IMR-90 (cell line): ENCODE measurements at regions not wholly inside any gene's neighbourhood (a gene's known extent, or its start where the extent isn't known, plus 50 kb on each side); places are given as distances from the start of the nearest gene placed in this dataset.

Experiments used
- ATAC-seq: fragments of 200-7000 bp; cut with Tn5 transposase; 2 replicates; pipeline ENCODE4 v1.9.1; 2020; ENCODE audit warnings: low read depth, mild to moderate bottlenecking, moderate library complexity
- BruUV-seq: library from RNA; stranded (reverse); fragments of 400-500 nt; replicated peaks from 2 replicates; lab custom pipeline; 2021; lab: Mats Ljungman, UMichigan
- CTCF ChIA-PET: fragments of 300-600 bp; formaldehyde crosslinking; extraction: SDS; loops from one replicate; lab custom pipeline; 2021; ENCODE audit warnings: antibody characterized with exemption; lab: Yijun Ruan, JAX
- POLR2A ChIA-PET: fragments of 300-600 bp; sonication (Branson Sonifier 250); formaldehyde crosslinking; loops from one replicate; lab custom pipeline; 2022; ENCODE audit warnings: antibody characterized with exemption; ENCODE audit not compliant: unreplicated experiment; lab: Charles Lee
- DNase-seq: peaks from one replicate; pipeline ENCODE4 v3.0.0; 2013
- H2AFZ ChIP-seq: replicated peaks from 2 replicates; pipeline ENCODE3; 2013; ENCODE audit warnings: low read length, mild to moderate bottlenecking; ENCODE audit not compliant: poor library complexity
- H2AK5ac ChIP-seq: 2 replicates; pipeline ENCODE4 v1.6.1; 2013; ENCODE audit warnings: low read depth, low read length, inconsistent platforms
- H2AK9ac ChIP-seq: replicated peaks from 2 replicates; pipeline ENCODE3; 2013; ENCODE audit warnings: mild to moderate bottlenecking, low read depth, low read length, moderate library complexity; ENCODE audit not compliant: poor library complexity
- H2BK120ac ChIP-seq: 2 replicates; pipeline ENCODE4 v1.6.1; 2013; ENCODE audit warnings: low read depth, low read length, inconsistent platforms
- H2BK15ac ChIP-seq: 3 replicates; pipeline ENCODE4 v1.6.1; 2013; ENCODE audit warnings: low read depth, low read length, inconsistent platforms
- H2BK20ac ChIP-seq: 2 replicates; pipeline ENCODE4 v1.6.1; 2013; ENCODE audit warnings: low read depth, mild to moderate bottlenecking, inconsistent platforms, low read length, moderate library complexity
- H2BK5ac ChIP-seq: 2 replicates; pipeline ENCODE4 v1.6.1; 2013; ENCODE audit warnings: mild to moderate bottlenecking, low read depth, low read length, inconsistent platforms; ENCODE audit not compliant: poor library complexity, severe bottlenecking
- H3K14ac ChIP-seq: replicated peaks from 2 replicates; pipeline ENCODE4 v1.6.1; 2013; ENCODE audit warnings: low read depth, low read length, inconsistent platforms
- H3K18ac ChIP-seq: 2 replicates; pipeline ENCODE4 v1.6.1; 2013; ENCODE audit warnings: low read depth, low read length, control low read depth
- H3K23ac ChIP-seq: 2 replicates; pipeline ENCODE4 v1.6.1; 2013; ENCODE audit warnings: low read depth, low read length, inconsistent platforms
- H3K27ac ChIP-seq: 2 replicates; pipeline ENCODE4 v1.5.1; 2013; ENCODE audit warnings: mild to moderate bottlenecking, control low read depth, low read length; ENCODE audit not compliant: insufficient read depth
- H3K27me3 ChIP-seq: 2 replicates; pipeline ENCODE4 v1.6.1; 2013; ENCODE audit warnings: low read length; ENCODE audit not compliant: control insufficient read depth, insufficient read depth
- H3K36me3 ChIP-seq: 2 replicates; pipeline ENCODE4 v1.6.1; 2013; ENCODE audit warnings: low read length, mixed read lengths; ENCODE audit not compliant: control insufficient read depth, insufficient read depth
- H3K4ac ChIP-seq: 2 replicates; pipeline ENCODE4 v1.6.1; 2013; ENCODE audit warnings: low read depth, low read length, inconsistent platforms
- H3K4me1 ChIP-seq: 2 replicates; pipeline ENCODE4 v1.6.1; 2013; ENCODE audit warnings: low read length, mixed read lengths; ENCODE audit not compliant: control insufficient read depth, insufficient read depth
- H3K4me2 ChIP-seq: 2 replicates; pipeline ENCODE4 v1.6.1; 2013; ENCODE audit warnings: low read depth, mild to moderate bottlenecking, control low read depth, low read length, moderate library complexity
- H3K4me3 ChIP-seq: 2 replicates; pipeline ENCODE4 v1.5.1; 2013; ENCODE audit warnings: low read depth, mild to moderate bottlenecking, control low read depth, low read length, moderate library complexity; ENCODE audit not compliant: insufficient read depth
- H3K56ac ChIP-seq: 2 replicates; pipeline ENCODE4 v1.6.1; 2013; ENCODE audit warnings: low read length, inconsistent platforms; ENCODE audit not compliant: insufficient read depth; ENCODE audit errors: extremely low read depth
- H3K79me1 ChIP-seq, 2 experiments: 2 replicates each; pipeline ENCODE4 v1.6.1; 2013; ENCODE audit warnings: low read length in 2 of 2, inconsistent platforms in 1 of 2, low read depth in 1 of 2
- H3K9ac ChIP-seq: 2 replicates; pipeline ENCODE4 v1.6.1; 2013; ENCODE audit warnings: low read depth, low read length, control low read depth
- H3K9me1 ChIP-seq: 2 replicates; pipeline ENCODE4 v1.6.1; 2013; ENCODE audit warnings: low read length, inconsistent platforms; ENCODE audit not compliant: insufficient read depth
- H3K9me3 ChIP-seq: 2 replicates; pipeline ENCODE4 v1.6.1; 2013; ENCODE audit warnings: low read length; ENCODE audit not compliant: control insufficient read depth, insufficient read depth
- H4K20me1 ChIP-seq: 2 replicates; pipeline ENCODE4 v1.6.1; 2013; ENCODE audit warnings: low read length, inconsistent platforms; ENCODE audit not compliant: insufficient read depth
- H4K5ac ChIP-seq: 2 replicates; pipeline ENCODE4 v1.6.1; 2013; ENCODE audit warnings: mild to moderate bottlenecking, low read depth, low read length, control low read depth
- H4K8ac ChIP-seq, 2 experiments: 2 replicates each; pipeline ENCODE4 v1.6.1; 2013; ENCODE audit warnings: low read depth in 2 of 2, low read length in 2 of 2, control low read depth in 1 of 2, inconsistent platforms in 1 of 2
- H4K91ac ChIP-seq: 2 replicates; pipeline ENCODE4 v1.6.1; 2013; ENCODE audit warnings: low read depth, low read length, inconsistent platforms; ENCODE audit not compliant: insufficient read depth
- BHLHE40 ChIP-seq: fragments of 150-350 bp; IDR thresholded peaks from 2 replicates; pipeline ENCODE4 v1.6.1; 2016; ENCODE audit warnings: mild to moderate bottlenecking, low read depth, low read length
- CEBPB ChIP-seq: IDR thresholded peaks from 2 replicates; pipeline ENCODE4 v1.6.1; 2012; ENCODE audit warnings: low read depth, low read length, improper control_type of control experiment
- CHD1 ChIP-seq: IDR thresholded peaks from 2 replicates; pipeline ENCODE4 v1.6.1; 2012; ENCODE audit warnings: low read depth, low read length, improper control_type of control experiment
- ELK1 ChIP-seq: fragments of 150-350 bp; IDR thresholded peaks from 2 replicates; pipeline ENCODE4 v1.6.1; 2016; ENCODE audit warnings: low read depth, mild to moderate bottlenecking, low read length, moderate library complexity, borderline replicate concordance
- FOS ChIP-seq: fragments of 150-350 bp; IDR thresholded peaks from 2 replicates; pipeline ENCODE4 v1.6.1; 2016; ENCODE audit warnings: low read depth, low read length
- MAFK ChIP-seq: IDR thresholded peaks from 2 replicates; pipeline ENCODE4 v1.6.1; 2012; ENCODE audit warnings: low read depth, low read length, improper control_type of control experiment
- MAZ ChIP-seq: IDR thresholded peaks from 2 replicates; pipeline ENCODE4 v1.6.1; 2012; ENCODE audit warnings: low read depth, mild to moderate bottlenecking, low read length, improper control_type of control experiment, moderate library complexity, borderline replicate concordance
- POLR2A ChIP-seq: IDR thresholded peaks from 2 replicates; pipeline ENCODE4 v1.6.1; 2012; ENCODE audit warnings: mild to moderate bottlenecking, low read depth, low read length
- RAD21 ChIP-seq: IDR thresholded peaks from 2 replicates; pipeline ENCODE4 v1.6.1; 2012; ENCODE audit warnings: low read length, improper control_type of control experiment
- SMC3 ChIP-seq: fragments of 150-350 bp; IDR thresholded peaks from 2 replicates; pipeline ENCODE4 v1.6.1; 2016; ENCODE audit warnings: low read depth, mild to moderate bottlenecking, antibody characterized with exemption, low read length, moderate library complexity
- USF2 ChIP-seq: fragments of 150-350 bp; IDR thresholded peaks from 2 replicates; pipeline ENCODE4 v1.6.1; 2017; ENCODE audit warnings: mild to moderate bottlenecking, antibody characterized with exemption, low read length, low read depth
- WGBS, 2 experiments: methylation state at CpG; one replicate each; pipeline versions ENCODE4 v1.1.5 to v1.1.7; 2013; ENCODE audit warnings: missing lambda C conversion rate in 2 of 2; ENCODE audit not compliant: insufficient read length in 1 of 2; ENCODE audit errors: extremely low coverage in 2 of 2; 5-methylcytosine and 5-hydroxymethylcytosine counted together
- dilution Hi-C: fragments of 300-500 bp; cut with HindIII; formaldehyde crosslinking; loops from one replicate; pipeline ENCODE4 v1.14.3; 2018; ENCODE audit warnings: low sequenced_read_pairs; ENCODE audit not compliant: unreplicated experiment
- in situ Hi-C: fragments of 300-500 bp; cut with MboI; formaldehyde crosslinking; loops from 3 replicates; pipeline ENCODE4 v1.14.3; 2019; ENCODE audit warnings: low sequenced_read_pairs, inconsistent platforms, mixed read lengths
- intact Hi-C: fragments of 100-400 bp; cut with micrococcal nuclease; formaldehyde crosslinking; loops from 2 replicates; pipeline ENCODE4 v1.10.0; 2022

GRCh38 chr10:55263327-55263726 lies 462.3 kb upstream of the PCDH15 start:
- H2AK5ac ChIP-seq = no peak overlapping the region
- no peak overlapping the region for H4K91ac ChIP-seq
- no peak overlapping the region for H4K5ac ChIP-seq
- ChIA-PET CTCF (no interaction called here), POLR2A (no interaction called here)
- no peaks in the 10 kb centered on the region for H3K4me1 ChIP-seq
- DNase-seq (no peak), ATAC-seq (no peak)
- dilution Hi-C loops = no loop called here
- no peaks in the 10 kb centered on the region for H3K79me1 ChIP-seq
- H3K9me1 ChIP-seq = no peaks in the 10 kb centered on the region
- no peaks in the 10 kb centered on the region for H4K20me1 ChIP-seq
- no peak overlapping the region for H2BK5ac ChIP-seq
- intact Hi-C loops = loop anchor here (10.0 kb wide), 1 partner anchor 1659 kb away; no protein-coding TSS in a partner anchor
- TF ChIP-seq SMC3 = no peak
- no peak for TF ChIP-seq BHLHE40
- no peak for TF ChIP-seq MAFK
- TF ChIP-seq POLR2A = no peak
- no peak for TF ChIP-seq FOS
- no peak for TF ChIP-seq ELK1
- TF ChIP-seq CHD1 = no peak
- no peak for TF ChIP-seq CEBPB
- TF ChIP-seq USF2 = no peak
- TF ChIP-seq RAD21 = no peak
- no peak for TF ChIP-seq MAZ
- no peak overlapping the region for H2AFZ ChIP-seq
- no peak overlapping the region for H3K4me3 ChIP-seq
- H3K23ac ChIP-seq = no peak overlapping the region
- H3K36me3 ChIP-seq = no peaks in the 10 kb centered on the region
- no peak overlapping the region for H3K27ac ChIP-seq
- in situ Hi-C loops = no loop called here
- H2BK15ac ChIP-seq = no peak overlapping the region
- H3K9me3 ChIP-seq = no peaks in the 10 kb centered on the region; the same call in 1 of the 2 replicates
- H3K18ac ChIP-seq = no peak overlapping the region
- H3K4me2 ChIP-seq = no peak overlapping the region
- no peak overlapping the region for H3K9ac ChIP-seq
- no TSS peak for BruUV-seq
- H3K4ac ChIP-seq = no peak overlapping the region
- no peak overlapping the region for H2BK120ac ChIP-seq
- no peak overlapping the region for H3K14ac ChIP-seq
- no peak overlapping the region for H4K8ac ChIP-seq
- H2AK9ac ChIP-seq = no peak overlapping the region
- no peak overlapping the region for H3K56ac ChIP-seq
- H2BK20ac ChIP-seq = no peak overlapping the region
- no peaks in the 10 kb centered on the region for H3K27me3 ChIP-seq
- no CpG with 5 or more reads among the region's 5 CpGs for WGBS, 2 experiments
